ENCODE measurements at regions not wholly inside any gene's neighbourhood (a gene's known extent, or its start where the extent isn't known, plus 50 kb on each side); places are given as distances from the start of the nearest gene placed in this dataset.
A peak's percentile ranks its signal among the peaks of the same experiment; 100 is the strongest.

- TF ChIP-seq CTCF (IDR thresholded peaks at IDR 0.05), result no peak
- Histone ChIP-seq H3K27ac (no peak overlapping the region), H3K4me3 (no peak overlapping the region)
- no peak for DNase-seq (ENCODE audit: low spot score)
These were observed 205.0 kb downstream of the C1D start for GRCh38 chr2:67857836-67858235.

GRCh38 chr2:67858886-67859285 is 203.9 kb downstream of the C1D start:
- no peak for DNase-seq (ENCODE audit: low spot score)
- H3K27ac ChIP-seq, result no peak overlapping the region
- H3K4me3 ChIP-seq, result no peak overlapping the region
- no peak for TF ChIP-seq CTCF (IDR thresholded peaks at IDR 0.05)

GRCh38 chr2:67865917-67866316 is 196.9 kb downstream of the C1D start:
- no peak for TF ChIP-seq CTCF (IDR thresholded peaks at IDR 0.05)
- no peak overlapping the region for H3K4me3 ChIP-seq
- DNase-seq (ENCODE audit: low spot score), result no peak
- H3K27ac ChIP-seq, result peak overlapping the region; percentile 36 to 60

- no peak for TF ChIP-seq CTCF (IDR thresholded peaks at IDR 0.05)
- DNase-seq (ENCODE audit: low spot score), result no peak
These were observed 195.1 kb downstream of the C1D start for GRCh38 chr2:67867735-67868134.

GRCh38 chr2:67871686-67872412 is 191.0 kb downstream of the C1D start:
- peak overlapping the region; percentile 82 to 88 for H3K27ac ChIP-seq
- H3K4me3 ChIP-seq, result no peak overlapping the region
- DNase-seq (ENCODE audit: low spot score), result peak; percentile 79
- no peak for TF ChIP-seq CTCF (IDR thresholded peaks at IDR 0.05)

More at GRCh38 chr2:67867735-67868134, 195.1 kb downstream of the C1D start:
- Histone ChIP-seq H3K4me3 (no peak overlapping the region), H3K27ac (no peak overlapping the region)

- Histone ChIP-seq H3K27ac (peak overlapping the region; percentile 82 to 88), H3K4me3 (no peak overlapping the region)
- no peak for DNase-seq (ENCODE audit: low spot score)
- TF ChIP-seq CTCF (IDR thresholded peaks at IDR 0.05), result no peak
These were observed 190.3 kb downstream of the C1D start for GRCh38 chr2:67872481-67872880.

GRCh38 chr2:67873916-67874315 is 188.9 kb downstream of the C1D start:
- DNase-seq (ENCODE audit: low spot score), result no peak
- Histone ChIP-seq H3K4me3 (no peak overlapping the region), H3K27ac (no peak overlapping the region)
- no peak for TF ChIP-seq CTCF (IDR thresholded peaks at IDR 0.05)

Data from coronary artery (tissue), 2 donors.